K562 (cell line): ENCODE measurements at regions not wholly inside any gene's neighbourhood (a gene's known extent, or its start where the extent isn't known, plus 50 kb on each side); places are given as distances from the start of the nearest gene placed in this dataset.

Source experiments
- FOSL1 ChIP-seq: fragments of 200-800 bp; sonication (Bioruptor generic); conservative IDR thresholded peaks from 2 replicates; pipeline ENCODE4 v1.6.1; 2016; ENCODE audit warnings: missing genetic modification characterization, missing compliant biosample characterization
- NRF1 ChIP-seq, 2 experiments: fragments of 450-650 bp; IDR thresholded peaks in 1 of 2; conservative IDR thresholded peaks in 1 of 2; 2 replicates each; pipeline ENCODE4 v1.6.1; 2014; ENCODE audit warnings: mild to moderate bottlenecking in 2 of 2
- POLR2AphosphoS5 ChIP-seq: IDR thresholded peaks from 2 replicates; pipeline ENCODE4 v1.6.1; 2011; ENCODE audit warnings: mild to moderate bottlenecking, low read depth, low read length, moderate library complexity; ENCODE audit not compliant: control insufficient read depth, insufficient read depth
- ZFP30 ChIP-seq: fragments of 250-450 bp; sonication (Bioruptor Pico); IDR thresholded peaks from 2 replicates; pipeline ENCODE4 v1.8.0; 2022; ENCODE audit warnings: moderate library complexity, mild to moderate bottlenecking, inconsistent platforms, borderline replicate concordance
- ZNF77 ChIP-seq: fragments of 250-450 bp; sonication (Bioruptor Pico); IDR thresholded peaks from 2 replicates; pipeline ENCODE4 v1.5.0; 2020
- TF ChIP-seq, protein P1 (sequence below): sonication (generic); formaldehyde crosslinking; IDR thresholded peaks from 2 replicates; pipeline ENCODE4 v1.8.0; 2022; ENCODE audit warnings: missing genetic modification reagents, mild to moderate bottlenecking, borderline replicate concordance
- TF ChIP-seq, protein P2 (sequence below): sonication (generic); formaldehyde crosslinking; IDR thresholded peaks from 2 replicates; pipeline ENCODE4 v1.8.1; 2022; ENCODE audit warnings: missing genetic modification reagents
- TF ChIP-seq, protein P3 (sequence below): sonication (generic); formaldehyde crosslinking; IDR thresholded peaks from 2 replicates; pipeline ENCODE4 v1.4.0; 2020; ENCODE audit warnings: mild to moderate bottlenecking, missing genetic modification reagents
- TF ChIP-seq, protein P4 (sequence below): conservative IDR thresholded peaks from 2 replicates; pipeline ENCODE4 v1.6.1; 2011; ENCODE audit warnings: low read depth, mild to moderate bottlenecking, low read length; ENCODE audit not compliant: control insufficient read depth
- TF ChIP-seq, protein P5 (sequence below): fragments of 450-650 bp; IDR thresholded peaks from 2 replicates; pipeline ENCODE4 v1.6.1; 2016; ENCODE audit warnings: missing biosample characterization, missing genetic modification characterization
- TF ChIP-seq, protein P6 (sequence below), 3 experiments: IDR thresholded peaks in 2 of 3; conservative IDR thresholded peaks in 1 of 3; 2 replicates each; pipeline ENCODE4 v1.5.1; 2011 to 2012; ENCODE audit warnings: low read length in 3 of 3, mild to moderate bottlenecking in 3 of 3, control low read depth in 2 of 3, improper control_type of control experiment in 1 of 3, inconsistent platforms in 1 of 3, low read depth in 1 of 3, mixed read lengths in 1 of 3, moderate library complexity in 1 of 3; ENCODE audit not compliant: insufficient read depth in 2 of 3
- TF ChIP-seq, protein P7 (sequence below): sonication (generic); formaldehyde crosslinking; IDR thresholded peaks from 2 replicates; pipeline ENCODE4 v1.8.0; 2022; ENCODE audit warnings: mild to moderate bottlenecking, missing genetic modification reagents
- TF ChIP-seq, protein P8 (sequence below): sonication (generic); formaldehyde crosslinking; IDR thresholded peaks from 2 replicates; pipeline ENCODE4 v1.8.0; 2023; ENCODE audit warnings: missing genetic modification reagents, mild to moderate bottlenecking, borderline replicate concordance

DNA sequence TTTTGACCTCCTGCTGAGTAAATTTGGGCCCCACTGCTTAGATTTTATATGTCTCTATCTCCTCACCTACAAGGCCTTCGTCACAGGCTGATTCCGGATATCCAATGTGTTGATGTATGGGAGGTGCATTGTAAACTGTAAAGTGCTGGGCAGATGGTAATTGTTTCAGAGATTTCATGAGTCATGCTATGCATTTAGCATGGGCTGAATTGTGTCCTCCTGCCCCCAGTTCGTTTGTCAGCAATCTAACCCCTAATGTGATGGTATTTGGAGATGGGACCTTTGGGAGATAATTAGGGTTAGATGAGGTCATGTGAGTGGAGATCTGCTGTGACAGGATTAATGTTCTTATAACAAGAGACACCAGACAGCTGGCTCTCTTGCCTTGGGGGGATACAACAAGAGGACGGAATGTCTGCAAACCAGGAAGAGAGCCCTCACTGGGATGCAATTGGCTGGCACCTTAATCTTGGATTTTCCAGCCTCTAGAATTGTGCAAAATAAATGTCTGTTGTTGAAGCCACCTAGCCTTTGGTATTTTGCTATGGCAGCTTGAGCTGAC lies 101.8 kb upstream of the NLRP1 start:
- TF ChIP-seq ZNF77 (CRISPR knock-in tag): no peak
- TF ChIP-seq, protein P1, sequence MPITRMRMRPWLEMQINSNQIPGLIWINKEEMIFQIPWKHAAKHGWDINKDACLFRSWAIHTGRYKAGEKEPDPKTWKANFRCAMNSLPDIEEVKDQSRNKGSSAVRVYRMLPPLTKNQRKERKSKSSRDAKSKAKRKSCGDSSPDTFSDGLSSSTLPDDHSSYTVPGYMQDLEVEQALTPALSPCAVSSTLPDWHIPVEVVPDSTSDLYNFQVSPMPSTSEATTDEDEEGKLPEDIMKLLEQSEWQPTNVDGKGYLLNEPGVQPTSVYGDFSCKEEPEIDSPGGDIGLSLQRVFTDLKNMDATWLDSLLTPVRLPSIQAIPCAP (CRISPR knock-in tag): no peak
- TF ChIP-seq, protein P2, sequence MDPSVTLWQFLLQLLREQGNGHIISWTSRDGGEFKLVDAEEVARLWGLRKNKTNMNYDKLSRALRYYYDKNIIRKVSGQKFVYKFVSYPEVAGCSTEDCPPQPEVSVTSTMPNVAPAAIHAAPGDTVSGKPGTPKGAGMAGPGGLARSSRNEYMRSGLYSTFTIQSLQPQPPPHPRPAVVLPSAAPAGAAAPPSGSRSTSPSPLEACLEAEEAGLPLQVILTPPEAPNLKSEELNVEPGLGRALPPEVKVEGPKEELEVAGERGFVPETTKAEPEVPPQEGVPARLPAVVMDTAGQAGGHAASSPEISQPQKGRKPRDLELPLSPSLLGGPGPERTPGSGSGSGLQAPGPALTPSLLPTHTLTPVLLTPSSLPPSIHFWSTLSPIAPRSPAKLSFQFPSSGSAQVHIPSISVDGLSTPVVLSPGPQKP (CRISPR knock-in tag): no peak
- TF ChIP-seq, protein P3, sequence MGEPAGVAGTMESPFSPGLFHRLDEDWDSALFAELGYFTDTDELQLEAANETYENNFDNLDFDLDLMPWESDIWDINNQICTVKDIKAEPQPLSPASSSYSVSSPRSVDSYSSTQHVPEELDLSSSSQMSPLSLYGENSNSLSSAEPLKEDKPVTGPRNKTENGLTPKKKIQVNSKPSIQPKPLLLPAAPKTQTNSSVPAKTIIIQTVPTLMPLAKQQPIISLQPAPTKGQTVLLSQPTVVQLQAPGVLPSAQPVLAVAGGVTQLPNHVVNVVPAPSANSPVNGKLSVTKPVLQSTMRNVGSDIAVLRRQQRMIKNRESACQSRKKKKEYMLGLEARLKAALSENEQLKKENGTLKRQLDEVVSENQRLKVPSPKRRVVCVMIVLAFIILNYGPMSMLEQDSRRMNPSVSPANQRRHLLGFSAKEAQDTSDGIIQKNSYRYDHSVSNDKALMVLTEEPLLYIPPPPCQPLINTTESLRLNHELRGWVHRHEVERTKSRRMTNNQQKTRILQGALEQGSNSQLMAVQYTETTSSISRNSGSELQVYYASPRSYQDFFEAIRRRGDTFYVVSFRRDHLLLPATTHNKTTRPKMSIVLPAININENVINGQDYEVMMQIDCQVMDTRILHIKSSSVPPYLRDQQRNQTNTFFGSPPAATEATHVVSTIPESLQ (CRISPR knock-in tag): no peak
- TF ChIP-seq, protein P4, sequence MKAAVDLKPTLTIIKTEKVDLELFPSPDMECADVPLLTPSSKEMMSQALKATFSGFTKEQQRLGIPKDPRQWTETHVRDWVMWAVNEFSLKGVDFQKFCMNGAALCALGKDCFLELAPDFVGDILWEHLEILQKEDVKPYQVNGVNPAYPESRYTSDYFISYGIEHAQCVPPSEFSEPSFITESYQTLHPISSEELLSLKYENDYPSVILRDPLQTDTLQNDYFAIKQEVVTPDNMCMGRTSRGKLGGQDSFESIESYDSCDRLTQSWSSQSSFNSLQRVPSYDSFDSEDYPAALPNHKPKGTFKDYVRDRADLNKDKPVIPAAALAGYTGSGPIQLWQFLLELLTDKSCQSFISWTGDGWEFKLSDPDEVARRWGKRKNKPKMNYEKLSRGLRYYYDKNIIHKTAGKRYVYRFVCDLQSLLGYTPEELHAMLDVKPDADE: no peak
- TF ChIP-seq, protein P5, sequence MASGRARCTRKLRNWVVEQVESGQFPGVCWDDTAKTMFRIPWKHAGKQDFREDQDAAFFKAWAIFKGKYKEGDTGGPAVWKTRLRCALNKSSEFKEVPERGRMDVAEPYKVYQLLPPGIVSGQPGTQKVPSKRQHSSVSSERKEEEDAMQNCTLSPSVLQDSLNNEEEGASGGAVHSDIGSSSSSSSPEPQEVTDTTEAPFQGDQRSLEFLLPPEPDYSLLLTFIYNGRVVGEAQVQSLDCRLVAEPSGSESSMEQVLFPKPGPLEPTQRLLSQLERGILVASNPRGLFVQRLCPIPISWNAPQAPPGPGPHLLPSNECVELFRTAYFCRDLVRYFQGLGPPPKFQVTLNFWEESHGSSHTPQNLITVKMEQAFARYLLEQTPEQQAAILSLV (tag): no peak
- TF ChIP-seq, protein P6, sequence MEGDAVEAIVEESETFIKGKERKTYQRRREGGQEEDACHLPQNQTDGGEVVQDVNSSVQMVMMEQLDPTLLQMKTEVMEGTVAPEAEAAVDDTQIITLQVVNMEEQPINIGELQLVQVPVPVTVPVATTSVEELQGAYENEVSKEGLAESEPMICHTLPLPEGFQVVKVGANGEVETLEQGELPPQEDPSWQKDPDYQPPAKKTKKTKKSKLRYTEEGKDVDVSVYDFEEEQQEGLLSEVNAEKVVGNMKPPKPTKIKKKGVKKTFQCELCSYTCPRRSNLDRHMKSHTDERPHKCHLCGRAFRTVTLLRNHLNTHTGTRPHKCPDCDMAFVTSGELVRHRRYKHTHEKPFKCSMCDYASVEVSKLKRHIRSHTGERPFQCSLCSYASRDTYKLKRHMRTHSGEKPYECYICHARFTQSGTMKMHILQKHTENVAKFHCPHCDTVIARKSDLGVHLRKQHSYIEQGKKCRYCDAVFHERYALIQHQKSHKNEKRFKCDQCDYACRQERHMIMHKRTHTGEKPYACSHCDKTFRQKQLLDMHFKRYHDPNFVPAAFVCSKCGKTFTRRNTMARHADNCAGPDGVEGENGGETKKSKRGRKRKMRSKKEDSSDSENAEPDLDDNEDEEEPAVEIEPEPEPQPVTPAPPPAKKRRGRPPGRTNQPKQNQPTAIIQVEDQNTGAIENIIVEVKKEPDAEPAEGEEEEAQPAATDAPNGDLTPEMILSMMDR (IDR thresholded peaks at IDR 0.05 in 2 of 3, conservative IDR thresholded peaks at IDR 0.05 in 1 of 3; ENCODE audit: insufficient read depth in 2 of 3, low read depth in 1 of 3, low read length in 3 of 3): no peak
- TF ChIP-seq, protein P7, sequence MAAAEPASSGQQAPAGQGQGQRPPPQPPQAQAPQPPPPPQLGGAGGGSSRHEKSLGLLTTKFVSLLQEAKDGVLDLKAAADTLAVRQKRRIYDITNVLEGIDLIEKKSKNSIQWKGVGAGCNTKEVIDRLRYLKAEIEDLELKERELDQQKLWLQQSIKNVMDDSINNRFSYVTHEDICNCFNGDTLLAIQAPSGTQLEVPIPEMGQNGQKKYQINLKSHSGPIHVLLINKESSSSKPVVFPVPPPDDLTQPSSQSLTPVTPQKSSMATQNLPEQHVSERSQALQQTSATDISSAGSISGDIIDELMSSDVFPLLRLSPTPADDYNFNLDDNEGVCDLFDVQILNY (CRISPR knock-in tag): no peak
- no peak for TF ChIP-seq POLR2AphosphoS5
- TF ChIP-seq ZFP30: no peak
- TF ChIP-seq, protein P8, sequence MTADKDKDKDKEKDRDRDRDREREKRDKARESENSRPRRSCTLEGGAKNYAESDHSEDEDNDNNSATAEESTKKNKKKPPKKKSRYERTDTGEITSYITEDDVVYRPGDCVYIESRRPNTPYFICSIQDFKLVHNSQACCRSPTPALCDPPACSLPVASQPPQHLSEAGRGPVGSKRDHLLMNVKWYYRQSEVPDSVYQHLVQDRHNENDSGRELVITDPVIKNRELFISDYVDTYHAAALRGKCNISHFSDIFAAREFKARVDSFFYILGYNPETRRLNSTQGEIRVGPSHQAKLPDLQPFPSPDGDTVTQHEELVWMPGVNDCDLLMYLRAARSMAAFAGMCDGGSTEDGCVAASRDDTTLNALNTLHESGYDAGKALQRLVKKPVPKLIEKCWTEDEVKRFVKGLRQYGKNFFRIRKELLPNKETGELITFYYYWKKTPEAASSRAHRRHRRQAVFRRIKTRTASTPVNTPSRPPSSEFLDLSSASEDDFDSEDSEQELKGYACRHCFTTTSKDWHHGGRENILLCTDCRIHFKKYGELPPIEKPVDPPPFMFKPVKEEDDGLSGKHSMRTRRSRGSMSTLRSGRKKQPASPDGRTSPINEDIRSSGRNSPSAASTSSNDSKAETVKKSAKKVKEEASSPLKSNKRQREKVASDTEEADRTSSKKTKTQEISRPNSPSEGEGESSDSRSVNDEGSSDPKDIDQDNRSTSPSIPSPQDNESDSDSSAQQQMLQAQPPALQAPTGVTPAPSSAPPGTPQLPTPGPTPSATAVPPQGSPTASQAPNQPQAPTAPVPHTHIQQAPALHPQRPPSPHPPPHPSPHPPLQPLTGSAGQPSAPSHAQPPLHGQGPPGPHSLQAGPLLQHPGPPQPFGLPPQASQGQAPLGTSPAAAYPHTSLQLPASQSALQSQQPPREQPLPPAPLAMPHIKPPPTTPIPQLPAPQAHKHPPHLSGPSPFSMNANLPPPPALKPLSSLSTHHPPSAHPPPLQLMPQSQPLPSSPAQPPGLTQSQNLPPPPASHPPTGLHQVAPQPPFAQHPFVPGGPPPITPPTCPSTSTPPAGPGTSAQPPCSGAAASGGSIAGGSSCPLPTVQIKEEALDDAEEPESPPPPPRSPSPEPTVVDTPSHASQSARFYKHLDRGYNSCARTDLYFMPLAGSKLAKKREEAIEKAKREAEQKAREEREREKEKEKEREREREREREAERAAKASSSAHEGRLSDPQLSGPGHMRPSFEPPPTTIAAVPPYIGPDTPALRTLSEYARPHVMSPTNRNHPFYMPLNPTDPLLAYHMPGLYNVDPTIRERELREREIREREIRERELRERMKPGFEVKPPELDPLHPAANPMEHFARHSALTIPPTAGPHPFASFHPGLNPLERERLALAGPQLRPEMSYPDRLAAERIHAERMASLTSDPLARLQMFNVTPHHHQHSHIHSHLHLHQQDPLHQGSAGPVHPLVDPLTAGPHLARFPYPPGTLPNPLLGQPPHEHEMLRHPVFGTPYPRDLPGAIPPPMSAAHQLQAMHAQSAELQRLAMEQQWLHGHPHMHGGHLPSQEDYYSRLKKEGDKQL: no peak
- no peak for TF ChIP-seq NRF1 (conservative IDR thresholded peaks at IDR 0.05 in 1 of 2, IDR thresholded peaks at IDR 0.05 in 1 of 2)
- TF ChIP-seq FOSL1 (tag): no peak
